H1 (cell line): ENCODE measurements at regions not wholly inside any gene's neighbourhood (a gene's known extent, or its start where the extent isn't known, plus 50 kb on each side); places are given as distances from the start of the nearest gene placed in this dataset.

Source experiments
- CTCF ChIA-PET: fragments of 300-600 bp; sonication (Branson Sonifier 250); formaldehyde crosslinking; loops from one replicate; lab custom pipeline; 2021; ENCODE audit not compliant: partially characterized antibody; lab: Charles Lee
- POLR2A ChIA-PET: fragments of 300-600 bp; sonication (Branson Sonifier 250); formaldehyde crosslinking; loops from one replicate; lab custom pipeline; 2021; ENCODE audit warnings: inconsistent platforms; ENCODE audit not compliant: partially characterized antibody; lab: Charles Lee
- DNase-seq, 2 experiments: peaks; one replicate each; pipeline versions ENCODE4 v3.0.0 to v3.0.0-alpha.2; 2010 to 2022; ENCODE audit warnings: low spot score in 2 of 2, low read depth in 1 of 2, mixed read lengths in 1 of 2
- FAIRE-seq: peaks from 2 replicates; lab custom pipeline; 2011; peaks lifted over from hg19 to GRCh38; lab: Jason Lieb, UNC
- H2AFZ ChIP-seq: 2 replicates; pipeline ENCODE4 v1.8.1; 2012; ENCODE audit warnings: low read length, inconsistent platforms
- H2AK5ac ChIP-seq: 2 replicates; pipeline ENCODE4 v1.6.1; 2013; ENCODE audit warnings: low read depth, low read length
- H2BK120ac ChIP-seq: replicated peaks from 2 replicates; pipeline ENCODE3; 2013; ENCODE audit warnings: low read depth, low read length, inconsistent platforms
- H2BK12ac ChIP-seq: 2 replicates; pipeline ENCODE4 v1.6.1; 2013; ENCODE audit warnings: low read depth, low read length
- H2BK15ac ChIP-seq: 2 replicates; pipeline ENCODE4 v1.6.1; 2013; ENCODE audit warnings: low read length
- H2BK20ac ChIP-seq: 2 replicates; pipeline ENCODE4 v1.6.1; 2013; ENCODE audit warnings: low read length
- H2BK5ac ChIP-seq: 2 replicates; pipeline ENCODE4 v1.6.1; 2013; ENCODE audit warnings: low read depth, low read length
- H3K14ac ChIP-seq: 2 replicates; pipeline ENCODE4 v1.6.1; 2013; ENCODE audit warnings: inconsistent platforms; ENCODE audit not compliant: insufficient read length
- H3K18ac ChIP-seq: 2 replicates; pipeline ENCODE4 v1.6.1; 2013; ENCODE audit warnings: low read length; ENCODE audit errors: extremely low read depth
- H3K23ac ChIP-seq: 2 replicates; pipeline ENCODE4 v1.6.1; 2013; ENCODE audit warnings: inconsistent platforms; ENCODE audit not compliant: insufficient read length
- H3K23me2 ChIP-seq: 2 replicates; pipeline ENCODE4 v1.6.1; 2013; ENCODE audit warnings: low read depth, low read length
- H3K27ac ChIP-seq: 2 replicates; pipeline ENCODE4 v1.6.1; 2011; ENCODE audit warnings: low read depth, low read length, inconsistent platforms
- H3K27me3 ChIP-seq, 4 experiments: replicated peaks in 1 of 4; 1 replicate in 1 of 4; 2 replicates in 3 of 4; pipeline versions ENCODE4 v1.6.1 to v1.8.1; 2011 to 2013; ENCODE audit warnings: low read length in 3 of 4, mild to moderate bottlenecking in 3 of 4, inconsistent platforms in 2 of 4, mixed read lengths in 2 of 4, moderate library complexity in 1 of 4; ENCODE audit not compliant: control insufficient read depth in 3 of 4, insufficient read depth in 3 of 4; ENCODE audit errors: extremely low read depth in 1 of 4
- H3K36me3 ChIP-seq, 4 experiments: 2 replicates each; pipeline versions ENCODE4 v1.6.1 to v1.8.1; 2011 to 2013; ENCODE audit warnings: mild to moderate bottlenecking in 4 of 4, low read length in 3 of 4, moderate library complexity in 2 of 4, control low read depth in 1 of 4, inconsistent platforms in 1 of 4; ENCODE audit not compliant: insufficient read depth in 4 of 4, control insufficient read depth in 2 of 4
- H3K4ac ChIP-seq: replicated peaks from 2 replicates; pipeline ENCODE3; 2013; ENCODE audit warnings: low read length, low read depth, mixed read lengths, inconsistent platforms; ENCODE audit not compliant: insufficient read length
- H3K4me1 ChIP-seq, 4 experiments: replicated peaks in 1 of 4; 1 replicate in 1 of 4; 2 replicates in 3 of 4; pipeline versions ENCODE4 v1.6.1 to v1.8.1; 2011 to 2013; ENCODE audit warnings: low read length in 3 of 4, inconsistent platforms in 2 of 4, mixed read lengths in 1 of 4; ENCODE audit not compliant: insufficient read depth in 4 of 4, control insufficient read depth in 3 of 4
- H3K4me2 ChIP-seq, 2 experiments: 2 replicates each; pipeline versions ENCODE4 v1.6.1 to v1.8.1; 2011 to 2013; ENCODE audit warnings: low read depth in 2 of 2, low read length in 2 of 2, control low read depth in 1 of 2, inconsistent platforms in 1 of 2, mild to moderate bottlenecking in 1 of 2; ENCODE audit not compliant: insufficient read depth in 1 of 2
- H3K4me3 ChIP-seq, 4 experiments: fragments of 200-600, 300-600 bp in 1 of 4; sonication (generic), shearing (Covaris generic), sonication (Bioruptor Twin) in 1 of 4; 2 replicates each; pipeline versions ENCODE4 v1.5.1 to v1.8.1; 2011 to 2016; ENCODE audit warnings: low read length in 4 of 4, low read depth in 3 of 4, control low read depth in 2 of 4, inconsistent platforms in 2 of 4, mild to moderate bottlenecking in 2 of 4, mixed read lengths in 1 of 4, moderate library complexity in 1 of 4; ENCODE audit not compliant: insufficient read depth in 2 of 4; ENCODE audit errors: extremely low read depth in 1 of 4
- H3K56ac ChIP-seq: replicated peaks from 2 replicates; pipeline ENCODE3; 2013; ENCODE audit warnings: low read depth, mild to moderate bottlenecking, mixed read lengths, low read length, inconsistent platforms; ENCODE audit not compliant: insufficient read length
- H3K79me1 ChIP-seq: 2 replicates; pipeline ENCODE4 v1.6.1; 2013; ENCODE audit warnings: low read depth, low read length, control low read depth
- H3K79me2 ChIP-seq, 2 experiments: 2 replicates each; pipeline versions ENCODE4 v1.6.1 to v1.8.1; 2012 to 2013; ENCODE audit warnings: low read length in 2 of 2, mild to moderate bottlenecking in 2 of 2, inconsistent platforms in 1 of 2; ENCODE audit not compliant: insufficient read depth in 2 of 2, control insufficient read depth in 1 of 2
- H3K9ac ChIP-seq, 4 experiments: replicated peaks in 1 of 4; 1 replicate in 1 of 4; 2 replicates in 3 of 4; pipeline versions ENCODE4 v1.6.1 to v1.8.1; 2011 to 2013; ENCODE audit warnings: low read depth in 3 of 4, low read length in 3 of 4, control low read depth in 2 of 4, mild to moderate bottlenecking in 2 of 4, moderate library complexity in 2 of 4, inconsistent platforms in 1 of 4; ENCODE audit errors: extremely low read depth in 1 of 4
- H3K9me3 ChIP-seq, 2 experiments: 2 replicates each; pipeline versions ENCODE4 v1.6.1 to v1.8.1; 2012 to 2013; ENCODE audit warnings: mild to moderate bottlenecking in 2 of 2, moderate library complexity in 2 of 2, control low read depth in 1 of 2, inconsistent platforms in 1 of 2, low read depth in 1 of 2, low read length in 1 of 2, mixed read lengths in 1 of 2; ENCODE audit not compliant: insufficient read depth in 2 of 2
- H4K20me1 ChIP-seq, 2 experiments: replicated peaks in 1 of 2; 2 replicates each; pipeline versions ENCODE3 to v1.8.1; 2011 to 2013; ENCODE audit warnings: inconsistent platforms in 2 of 2, low read length in 2 of 2, mild to moderate bottlenecking in 1 of 2; ENCODE audit not compliant: insufficient read depth in 2 of 2, control insufficient read depth in 1 of 2
- H4K5ac ChIP-seq: 2 replicates; pipeline ENCODE4 v1.6.1; 2013; ENCODE audit warnings: low read length, low read depth, mixed read lengths, inconsistent platforms; ENCODE audit not compliant: insufficient read length
- H4K8ac ChIP-seq: 2 replicates; pipeline ENCODE4 v1.8.0; 2013; ENCODE audit warnings: mild to moderate bottlenecking, moderate library complexity, low read length, inconsistent platforms; ENCODE audit not compliant: insufficient read depth; ENCODE audit errors: extremely low read depth
- H4K91ac ChIP-seq: replicated peaks from 2 replicates; pipeline ENCODE3; 2013; ENCODE audit warnings: low read length, mixed read lengths, inconsistent platforms; ENCODE audit not compliant: insufficient read length
- CHD2 ChIP-seq: IDR thresholded peaks from 2 replicates; pipeline ENCODE4 v1.6.1; 2012; ENCODE audit warnings: low read length, improper control_type of control experiment
- CTBP2 ChIP-seq: IDR thresholded peaks from 2 replicates; pipeline ENCODE4 v1.7.0; 2011; ENCODE audit warnings: borderline replicate concordance, mild to moderate bottlenecking, moderate library complexity, mixed read lengths, low read length; ENCODE audit not compliant: insufficient read depth, insufficient read length
- E2F6 ChIP-seq: IDR thresholded peaks from 2 replicates; pipeline ENCODE4 v1.6.1; 2012; ENCODE audit warnings: inconsistent platforms
- GABPA ChIP-seq: IDR thresholded peaks from 2 replicates; pipeline ENCODE4 v1.6.1; 2011; ENCODE audit warnings: mild to moderate bottlenecking, low read length, moderate library complexity, borderline replicate concordance; ENCODE audit not compliant: insufficient read depth
- HDAC2 ChIP-seq, 2 experiments: fragments of 300-600 bp in 1 of 2; sonication (generic) in 1 of 2; IDR thresholded peaks; 2 replicates each; pipeline ENCODE4 v1.6.1; 2011 to 2012; ENCODE audit warnings: low read depth in 2 of 2, low read length in 2 of 2, mild to moderate bottlenecking in 2 of 2, moderate library complexity in 2 of 2, borderline replicate concordance in 1 of 2, inconsistent platforms in 1 of 2
- MAX ChIP-seq: IDR thresholded peaks from 2 replicates; pipeline ENCODE4 v1.6.1; 2012; ENCODE audit warnings: inconsistent platforms
- POLR2AphosphoS5 ChIP-seq: IDR thresholded peaks from 2 replicates; pipeline ENCODE4 v1.6.1; 2011; ENCODE audit warnings: low read depth, low read length
- RAD21 ChIP-seq, 2 experiments: IDR thresholded peaks in 1 of 2; conservative IDR thresholded peaks in 1 of 2; 2 replicates each; pipeline ENCODE4 v1.6.1; 2011; ENCODE audit warnings: low read depth in 2 of 2, low read length in 2 of 2, improper control_type of control experiment in 1 of 2, inconsistent platforms in 1 of 2, mild to moderate bottlenecking in 1 of 2, moderate library complexity in 1 of 2
- RXRA ChIP-seq: IDR thresholded peaks from 2 replicates; pipeline ENCODE4 v1.6.1; 2011; ENCODE audit warnings: low read depth, mild to moderate bottlenecking, low read length, moderate library complexity; ENCODE audit not compliant: insufficient read depth
- SRF ChIP-seq: IDR thresholded peaks from 2 replicates; pipeline ENCODE4 v1.6.1; 2011; ENCODE audit warnings: mild to moderate bottlenecking, low read depth, low read length, moderate library complexity
- TAF7 ChIP-seq: optimal IDR thresholded peaks from 2 replicates; pipeline ENCODE3; 2011; ENCODE audit warnings: low read depth, mild to moderate bottlenecking, inconsistent platforms, low read length, moderate library complexity, borderline replicate concordance
- YY1 ChIP-seq: IDR thresholded peaks from 2 replicates; pipeline ENCODE4 v1.6.1; 2011; ENCODE audit warnings: low read depth, mild to moderate bottlenecking, low read length
- WGBS, 2 experiments: shearing (Covaris generic) in 1 of 2; methylation state at CpG; one replicate each; pipeline versions ENCODE4 v1.1.6 to v1.1.7; 2013 to 2015; ENCODE audit warnings: low lambda C conversion rate in 2 of 2, mixed read lengths in 2 of 2, inconsistent platforms in 1 of 2, low coverage in 1 of 2, missing lambda C conversion rate in 1 of 2; ENCODE audit not compliant: insufficient replicate concordance in 2 of 2, insufficient coverage in 1 of 2, insufficient read length in 1 of 2; ENCODE audit errors: extremely low coverage in 1 of 2, missing lambda C conversion rate in 1 of 2; 5-methylcytosine and 5-hydroxymethylcytosine counted together

GRCh38 chr2:176453784-176454183 is 184.5 kb downstream of the MTX2 start:
- H3K79me1 ChIP-seq = no peaks in the 10 kb centered on the region
- no peak overlapping the region for H2BK15ac ChIP-seq
- H2BK120ac ChIP-seq = no peak overlapping the region
- H3K23me2 ChIP-seq = no peaks in the 10 kb centered on the region
- WGBS, 2 experiments = 83% methylated on average over 2 of the region's 2 CpGs; no CpG with 5 or more reads in 1 of the 2 experiments
- H3K4me1 ChIP-seq = peaks cover 0 to 24% (median 12%) of the 10 kb centered on the region in 4 experiments; a peak in 6 of 7 replicates
- no peak overlapping the region for H2BK12ac ChIP-seq
- H3K56ac ChIP-seq = no peak overlapping the region
- H3K9me3 ChIP-seq = no peaks in the 10 kb centered on the region
- H3K18ac ChIP-seq = no peak overlapping the region
- H3K4ac ChIP-seq = no peak overlapping the region
- no peak overlapping the region for H2BK5ac ChIP-seq
- H3K14ac ChIP-seq = no peak overlapping the region
- no peak overlapping the region for H2AK5ac ChIP-seq
- H2AFZ ChIP-seq = no peak overlapping the region
- no peaks in the 10 kb centered on the region for H3K79me2 ChIP-seq
- no peaks in the 10 kb centered on the region for H3K36me3 ChIP-seq
- POLR2A ChIA-PET = interaction anchor here (0.6 kb wide), 1 partner anchor 774 kb away, joined by 6 read pairs; no protein-coding TSS in a partner anchor
- no peak overlapping the region for H4K8ac ChIP-seq
- no peaks in the 10 kb centered on the region for H4K20me1 ChIP-seq
- no peak overlapping the region for H2BK20ac ChIP-seq
- H3K23ac ChIP-seq = no peak overlapping the region
- peaks cover 0 to 3% (median 0%) of the 10 kb centered on the region in 4 experiments; a peak in 1 of 7 replicates for H3K27me3 ChIP-seq
- H3K27ac ChIP-seq = no peak overlapping the region
- H4K5ac ChIP-seq = no peak overlapping the region
- CTCF ChIA-PET = interaction anchor here (0.6 to 10.2 kb wide), 23 partner anchors 7 to 686 kb away, joined by 3 to 111 read pairs (median 4); partner anchors contain the start of gene HOXD8
- DNase-seq = no peak
- no peak overlapping the region for H3K9ac ChIP-seq
- H4K91ac ChIP-seq = no peak overlapping the region
- no peak overlapping the region for H3K4me3 ChIP-seq
- no peak overlapping the region for H3K4me2 ChIP-seq
- FAIRE-seq = no peak
- TF ChIP-seq E2F6 (no peak), YY1 (no peak), CHD2 (no peak), TAF7 (no peak), POLR2AphosphoS5 (no peak), SRF (no peak), CTBP2 (no peak), GABPA (no peak), MAX (no peak), RXRA (no peak), RAD21 (IDR thresholded peaks at IDR 0.05 in 1 of 2, conservative IDR thresholded peaks at IDR 0.05 in 1 of 2; ENCODE audit: low read depth in 2 of 2, low read length in 2 of 2) (no peak), HDAC2 (IDR thresholded peaks at IDR 0.05; ENCODE audit: borderline replicate concordance in 1 of 2, low read depth in 2 of 2, low read length in 2 of 2) (no peak)
